ENCODE measurements at regions not wholly inside any gene's neighbourhood (a gene's known extent, or its start where the extent isn't known, plus 50 kb on each side); places are given as distances from the start of the nearest gene placed in this dataset.
"Not testable (repeated sequence)": the region's sequence is repeated elsewhere in the genome, so short reads cannot be mapped to it uniquely, and the experiment has no call there.

- Histone ChIP-seq H3K9me3 (replicated peaks; ENCODE audit: control insufficient read depth, insufficient read depth, low read depth, low read length) (no peaks in the 10 kb centered on the region), H2AFZ (ENCODE audit: low read depth, low read length) (peak overlapping the region; percentile 68; the same call in 1 of the 2 replicates), H3K9ac (ENCODE audit: insufficient read depth in 1 of 2, low read depth in 2 of 2, low read length in 2 of 2) (no peak overlapping the region), H3K4me2 (ENCODE audit: insufficient read depth, low read length) (no peak overlapping the region), H3K27me3 (ENCODE audit: control insufficient read depth in 2 of 2, insufficient read depth in 2 of 2, low read length in 2 of 2) (no peaks in the 10 kb centered on the region), H3K79me2 (ENCODE audit: control insufficient read depth, insufficient read depth, low read length) (no peaks in the 10 kb centered on the region), H3K4me1 (replicated peaks in 1 of 2; ENCODE audit: control insufficient read depth in 2 of 2, insufficient read depth in 2 of 2, low read length in 2 of 2) (no peaks in the 10 kb centered on the region), H4K20me1 (replicated peaks; ENCODE audit: control insufficient read depth, insufficient read depth, low read length) (no peaks in the 10 kb centered on the region), H3K27ac (ENCODE audit: extremely low read depth, low read depth, low read length) (no peak overlapping the region), H3K4me3 (no peak overlapping the region), H3K36me3 (ENCODE audit: control insufficient read depth, insufficient read depth, low read length) (no peaks in the 10 kb centered on the region), H3K9me1 (ENCODE audit: control insufficient read depth, insufficient read depth, low read length) (no peaks in the 10 kb centered on the region)
- ChIA-PET CTCF (ENCODE audit: low intra/inter-chr PET ratio) (no interaction called here), POLR2A (interaction anchor here (0.5 kb wide), 1 partner anchor 14 kb away, joined by 3 read pairs; no protein-coding TSS in a partner anchor)
- no TSS peak for BruUV-seq (replicated peaks)
- TF ChIP-seq DEAF1 (CRISPR knock-in tag; IDR thresholded peaks at IDR 0.05) (no peak), GMEB1 (CRISPR knock-in tag; IDR thresholded peaks at IDR 0.05) (no peak), TAF9B (IDR thresholded peaks at IDR 0.05; ENCODE audit: partially characterized antibody) (no peak), NFATC3 (IDR thresholded peaks at IDR 0.05) (no peak), MCM3 (IDR thresholded peaks at IDR 0.05) (no peak), ZNF449 (CRISPR knock-in tag; IDR thresholded peaks at IDR 0.05) (no peak), CEBPB (tag; IDR thresholded peaks at IDR 0.05) (no peak), RFX1 (IDR thresholded peaks at IDR 0.05) (no peak)
- intact Hi-C loops (cut with micrococcal nuclease) = no loop called here
- in situ Hi-C loops (cut with MboI) = no loop called here
- DNase-seq (ENCODE audit: extremely low read depth in 1 of 4, low spot score in 3 of 4) (no peak), ATAC-seq (no peak), FAIRE-seq (no peak)
- 42% methylated on average over 4 of the region's 5 CpGs for WGBS (ENCODE audit: insufficient coverage, low coverage, missing lambda C conversion rate)
Observed at GRCh38 chr12:31794745-31795144, 65.9 kb upstream of the AMN1 start.

GRCh38 chr12:31791265-31791664 is 62.4 kb upstream of the AMN1 start:
- H3K79me2 ChIP-seq (ENCODE audit: control insufficient read depth, insufficient read depth, low read length); in situ Hi-C loops (cut with MboI); H3K4me1 ChIP-seq (replicated peaks in 1 of 2; ENCODE audit: control insufficient read depth in 2 of 2, insufficient read depth in 2 of 2, low read length in 2 of 2); POLR2A ChIA-PET; DNase-seq (ENCODE audit: extremely low read depth in 1 of 4, low spot score in 3 of 4); ATAC-seq; H4K20me1 ChIP-seq (replicated peaks; ENCODE audit: control insufficient read depth, insufficient read depth, low read length); H3K27me3 ChIP-seq (ENCODE audit: control insufficient read depth in 2 of 2, insufficient read depth in 2 of 2, low read length in 2 of 2); H3K36me3 ChIP-seq (ENCODE audit: control insufficient read depth, insufficient read depth, low read length); intact Hi-C loops (cut with micrococcal nuclease); H3K4me2 ChIP-seq (ENCODE audit: insufficient read depth, low read length); H3K9ac ChIP-seq (ENCODE audit: insufficient read depth in 1 of 2, low read depth in 2 of 2, low read length in 2 of 2); H3K9me3 ChIP-seq (replicated peaks; ENCODE audit: control insufficient read depth, insufficient read depth, low read depth, low read length); CTCF ChIA-PET (ENCODE audit: low intra/inter-chr PET ratio); H3K27ac ChIP-seq (ENCODE audit: extremely low read depth, low read depth, low read length); H3K9me1 ChIP-seq (ENCODE audit: control insufficient read depth, insufficient read depth, low read length); BruUV-seq (replicated peaks); H2AFZ ChIP-seq (ENCODE audit: low read depth, low read length); H3K4me3 ChIP-seq: not testable (repeated sequence)
- WGBS (ENCODE audit: insufficient coverage, low coverage, missing lambda C conversion rate) = 90% methylated on average over 3 of the region's 3 CpGs
- FAIRE-seq = peak; percentile 62

Data from K562 (cell line).